ENCODE measurements at regions not wholly inside any gene's neighbourhood (a gene's known extent, or its start where the extent isn't known, plus 50 kb on each side); places are given as distances from the start of the nearest gene placed in this dataset.
A peak's percentile ranks its signal among the peaks of the same experiment; 100 is the strongest.

DNA sequence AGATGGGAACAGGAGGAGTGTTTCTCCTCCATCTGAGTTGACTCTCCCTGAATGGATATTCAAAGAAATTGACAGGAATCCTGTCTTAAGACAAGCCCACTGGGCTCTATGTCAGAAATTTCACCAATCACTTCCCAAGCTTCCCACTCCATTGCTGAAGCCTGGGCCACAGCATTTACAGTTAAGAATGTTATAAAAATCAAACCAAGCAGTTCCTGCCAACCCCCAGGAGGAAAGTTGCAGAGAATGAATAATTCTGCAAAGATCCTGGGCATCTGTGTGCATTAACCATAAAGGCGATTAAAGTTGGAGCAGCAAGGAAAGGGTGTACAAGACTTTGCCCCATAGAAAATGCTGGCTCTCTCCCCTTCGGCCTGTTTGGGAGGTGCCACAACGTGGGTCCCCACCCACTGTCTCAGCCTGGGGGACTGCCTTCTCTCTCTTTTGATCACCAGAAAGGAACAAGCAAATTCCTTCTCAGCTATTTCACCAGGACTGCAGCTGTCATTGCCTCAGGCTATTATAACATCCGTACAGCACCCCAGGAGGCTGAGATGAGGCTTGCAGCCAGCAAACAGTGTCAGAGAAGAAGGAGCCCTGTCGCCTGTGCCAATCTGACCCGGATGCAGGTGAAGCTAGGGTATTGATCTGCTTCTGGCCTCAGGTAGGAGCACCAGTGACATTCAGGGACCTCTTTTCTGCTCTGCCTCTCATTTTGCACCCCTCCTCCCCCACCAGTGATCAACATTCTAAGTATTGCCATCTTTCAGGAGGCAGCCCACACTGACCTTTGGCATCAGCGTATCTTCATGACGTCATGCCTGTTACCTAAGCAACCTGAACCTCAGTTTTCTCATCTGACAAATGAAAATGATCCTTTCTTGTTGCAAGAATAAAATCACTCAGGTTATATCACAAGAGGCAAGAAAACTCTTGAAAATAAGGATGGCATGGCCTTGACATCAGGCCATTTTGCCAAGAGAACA lies 219.0 kb downstream of the SH3BP4 start:
- peak; percentile 44 for DNase-seq

DNA sequence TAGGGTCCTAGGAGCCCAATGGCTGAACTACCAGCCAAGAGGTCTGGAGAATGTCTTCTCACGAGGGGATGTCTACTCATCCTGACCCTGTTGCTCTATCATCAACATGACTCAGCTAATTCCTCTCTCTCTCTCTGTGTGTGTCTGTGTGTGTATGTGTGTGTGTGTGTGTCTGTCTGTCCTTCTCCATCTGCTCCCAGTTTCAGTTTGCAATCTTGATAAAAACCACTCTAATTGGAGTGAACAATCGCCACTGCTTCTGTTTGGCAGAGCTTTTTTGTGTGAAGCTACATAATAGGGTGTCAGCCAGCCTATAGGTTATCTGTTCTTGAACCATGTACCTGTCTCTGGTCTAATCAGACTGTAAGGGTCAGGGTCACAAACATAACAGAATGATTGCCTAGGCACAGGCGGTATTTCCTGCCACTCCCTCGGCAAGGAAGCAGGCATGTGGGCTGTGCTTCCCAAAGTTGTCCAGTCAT lies 219.8 kb downstream of the SH3BP4 start:
- no peak for DNase-seq

GRCh38 chr2:235180642-235181041 lies 228.8 kb downstream of the SH3BP4 start:
- DNase-seq: no peak

DNA sequence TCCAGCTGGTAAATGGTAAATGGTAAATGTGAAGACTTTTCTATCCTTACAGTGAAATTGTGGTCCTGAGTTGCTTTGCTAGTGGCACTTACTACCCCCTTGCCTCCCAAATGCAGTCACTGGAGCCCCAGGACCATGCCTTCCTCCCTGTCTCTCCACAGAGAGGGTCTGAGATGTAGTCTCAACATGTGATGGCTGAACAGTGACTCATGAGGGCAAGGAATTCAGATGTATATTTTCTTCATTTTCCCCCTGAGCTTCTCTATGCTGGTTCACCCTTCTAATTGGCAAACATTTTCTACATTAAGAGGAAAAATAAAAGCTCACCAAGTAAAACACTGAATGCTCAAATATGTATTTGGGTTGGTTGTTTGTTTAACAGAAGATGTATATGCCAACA lies 232.0 kb downstream of the SH3BP4 start:
- DNase-seq: no peak

DNA sequence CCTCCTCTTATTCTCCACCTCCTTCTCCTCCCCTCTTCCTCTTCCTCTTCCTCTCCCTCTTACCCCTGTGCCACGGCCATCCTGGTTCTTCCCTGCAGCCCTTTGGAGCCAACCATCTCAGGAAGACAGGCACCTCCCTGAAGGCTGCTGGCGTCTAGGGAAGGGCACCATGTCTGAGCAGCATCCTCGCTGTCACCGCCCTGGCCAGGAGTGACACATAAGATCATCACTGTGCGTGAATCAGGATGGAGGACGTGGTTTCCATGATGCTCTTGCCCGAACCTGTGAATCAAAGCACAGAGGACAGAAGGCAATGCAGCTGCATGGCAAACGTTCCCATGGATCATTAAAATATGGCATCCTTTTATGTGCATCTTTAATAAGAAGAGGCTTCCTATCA lies 236.0 kb downstream of the SH3BP4 start:
- DNase-seq: no peak

- no peak for DNase-seq
These were observed 239.7 kb downstream of the SH3BP4 start for GRCh38 chr2:235191486-235191885.

DNA sequence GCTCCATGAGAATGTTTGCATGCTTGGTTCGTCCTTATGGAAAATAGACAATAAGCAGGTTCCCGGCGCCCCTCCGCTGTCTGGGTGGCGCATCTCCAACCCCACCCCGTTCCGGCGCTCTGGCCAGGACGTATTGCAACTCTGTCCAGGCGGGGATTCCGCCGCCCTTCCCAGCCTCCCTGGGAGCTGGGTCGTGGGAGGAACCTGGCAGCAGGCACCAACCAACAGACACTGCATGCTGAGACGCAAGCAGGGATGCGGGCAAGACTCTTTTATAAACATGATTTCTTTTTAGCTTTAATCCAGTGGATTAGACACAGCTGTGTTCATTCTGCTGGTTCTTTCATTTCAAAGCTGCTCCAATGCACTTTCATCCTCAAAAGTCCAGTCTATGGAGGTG lies 240.2 kb downstream of the SH3BP4 start:
- DNase-seq: no peak

DNA sequence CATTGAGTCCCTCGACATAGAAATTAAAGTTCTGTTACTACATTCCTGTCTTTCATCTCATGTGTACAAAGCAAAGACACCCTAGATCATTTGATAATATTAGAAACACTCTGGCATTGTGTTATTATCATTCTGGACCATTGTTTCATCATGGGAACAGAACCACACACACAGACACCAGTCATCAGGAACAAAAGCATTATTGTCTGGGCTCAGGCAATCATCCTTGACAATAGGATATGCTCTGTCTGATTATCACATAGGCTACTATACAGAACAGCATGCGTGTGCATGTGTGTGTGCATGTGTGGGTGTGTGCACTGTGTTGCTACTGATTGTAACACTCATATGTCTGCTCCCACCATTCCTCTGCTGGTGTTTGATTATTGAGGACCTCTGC lies 242.5 kb downstream of the SH3BP4 start:
- DNase-seq: no peak

DNA sequence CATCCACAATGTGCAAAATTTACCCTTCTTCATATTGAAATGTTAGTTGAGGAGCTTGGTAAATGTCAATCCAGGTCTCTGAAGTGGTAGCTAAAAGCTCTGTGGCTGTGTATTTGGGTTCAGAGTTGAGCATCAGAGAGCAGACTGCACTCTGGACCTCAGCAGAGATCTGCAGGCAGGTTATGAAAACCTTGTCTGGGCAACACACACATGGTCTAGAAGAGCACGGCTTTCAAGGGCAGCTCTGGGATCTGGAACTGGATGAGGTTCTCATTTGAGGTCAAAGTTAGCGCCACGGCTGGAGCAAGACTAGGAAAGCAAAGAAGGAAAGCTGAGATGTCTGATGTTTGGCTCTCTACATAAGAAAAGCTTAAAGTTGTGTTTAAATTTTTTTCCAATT lies 243.0 kb downstream of the SH3BP4 start:
- no peak for DNase-seq

DNA sequence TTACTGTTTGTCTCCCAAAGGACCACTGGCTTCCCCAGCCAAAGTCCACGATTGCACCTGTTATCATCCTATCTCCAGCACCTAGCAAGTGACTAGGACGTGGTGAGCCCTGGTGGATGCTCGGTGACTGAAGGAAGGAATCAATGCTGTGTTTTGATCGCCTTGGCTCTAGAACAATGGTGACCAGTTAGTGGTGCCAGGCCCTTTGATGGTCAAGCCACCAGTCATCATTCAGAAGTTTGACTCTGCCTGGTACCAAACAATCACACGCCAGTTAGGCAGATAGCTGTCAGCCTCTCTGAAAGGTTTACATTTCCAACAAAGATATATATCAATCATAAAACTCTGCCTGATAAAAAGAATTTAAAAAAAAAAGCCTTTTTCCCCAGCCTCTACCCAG lies 244.1 kb downstream of the SH3BP4 start:
- no peak for DNase-seq

GRCh38 chr2:235199128-235199527 lies 247.3 kb downstream of the SH3BP4 start:
- no peak for DNase-seq

- no peak for DNase-seq
These were observed 248.4 kb downstream of the SH3BP4 start for GRCh38 chr2:235200216-235200615.

DNA sequence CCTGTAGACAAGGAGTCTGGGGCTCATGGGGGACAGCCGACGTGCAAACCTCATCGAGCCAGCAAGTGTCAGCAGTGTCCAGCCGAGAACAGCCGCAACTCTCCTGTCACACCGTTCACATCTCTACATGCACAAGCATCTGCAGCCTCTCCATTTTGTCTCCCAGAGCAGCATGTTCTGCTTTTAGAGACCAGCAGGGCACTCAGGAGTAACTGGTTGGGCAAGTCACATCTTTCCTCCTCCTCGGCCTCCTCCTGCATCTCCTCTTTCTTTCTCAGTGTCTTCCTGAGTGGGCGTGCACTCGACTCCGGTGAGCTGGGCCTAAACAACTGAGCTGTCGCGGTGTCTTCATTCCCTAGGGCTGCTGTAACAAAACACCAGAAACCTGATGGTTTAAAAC lies 249.9 kb downstream of the SH3BP4 start:
- no peak for DNase-seq

DNA sequence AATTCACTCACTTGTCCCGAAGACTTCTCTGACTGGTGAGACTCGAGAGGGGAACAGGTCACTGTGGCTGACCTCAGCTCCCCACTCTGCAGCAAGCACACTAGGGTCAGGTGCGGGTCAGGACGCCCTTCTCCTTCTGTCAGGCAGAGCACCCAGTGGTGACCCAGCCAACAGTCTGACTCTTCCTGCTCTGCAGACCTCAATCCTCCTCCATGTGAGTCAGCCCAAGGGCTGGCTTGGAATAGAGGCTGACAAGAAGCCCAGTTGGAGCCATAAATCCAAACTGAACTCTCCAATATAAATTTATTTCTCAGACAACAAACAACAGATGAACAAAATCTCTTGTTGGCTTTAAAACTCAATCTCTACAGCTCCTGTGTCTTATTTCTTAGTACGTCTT lies 253.1 kb downstream of the SH3BP4 start:
- no peak for DNase-seq

DNA sequence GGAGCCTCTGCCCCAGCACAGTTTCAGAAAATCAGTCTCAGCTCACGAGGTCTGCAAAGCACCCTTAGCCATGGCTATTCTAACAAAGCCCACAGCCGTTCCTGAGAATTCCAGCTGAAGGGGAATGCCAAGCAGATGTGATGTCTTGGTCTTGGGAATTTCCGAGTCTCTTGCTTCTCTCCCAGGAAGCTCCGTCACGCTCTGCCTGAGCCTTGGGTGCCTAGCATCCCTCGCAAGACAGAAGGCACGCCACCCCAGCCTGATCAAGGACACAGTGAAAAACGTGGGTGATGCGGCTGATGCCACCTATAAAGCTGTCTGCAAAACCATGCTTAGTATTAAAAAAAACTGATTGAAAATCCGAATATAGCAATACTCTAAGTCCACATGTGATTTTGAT lies 254.6 kb downstream of the SH3BP4 start:
- no peak for DNase-seq

DNA sequence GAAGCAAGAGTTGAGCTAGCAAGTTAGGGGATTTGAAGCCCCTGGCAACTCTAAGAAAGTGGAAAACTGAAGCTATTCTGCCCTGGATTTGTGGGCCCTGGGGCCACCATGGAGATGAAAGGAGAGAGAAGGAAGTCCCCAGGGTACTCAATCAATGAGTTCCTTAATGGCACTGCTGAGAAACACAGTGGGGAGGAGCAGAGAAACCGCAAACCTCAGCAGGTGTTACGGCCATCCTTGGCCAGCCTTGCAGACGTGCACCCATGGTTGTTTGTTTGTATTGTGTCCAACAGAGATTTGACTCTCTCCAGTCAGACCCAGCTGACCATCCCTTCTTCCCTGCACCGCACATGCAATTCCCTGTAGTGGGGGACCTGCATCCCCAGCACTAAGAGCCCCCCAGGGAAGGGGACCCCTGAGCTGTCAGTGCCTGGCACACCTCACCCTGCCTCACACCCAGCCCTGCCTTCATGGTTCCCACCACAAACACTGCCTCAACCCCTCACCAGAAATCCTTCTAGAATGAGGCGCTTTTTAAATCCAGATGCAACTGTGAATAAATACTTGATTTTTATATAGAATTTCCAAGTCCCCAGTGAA lies 255.3 kb downstream of the SH3BP4 start:
- DNase-seq: no peak

GRCh38 chr2:235211056-235211455 lies 259.2 kb downstream of the SH3BP4 start:
- DNase-seq: no peak

- no peak for DNase-seq
These were observed 260.8 kb downstream of the SH3BP4 start for GRCh38 chr2:235212501-235213158.

DNA sequence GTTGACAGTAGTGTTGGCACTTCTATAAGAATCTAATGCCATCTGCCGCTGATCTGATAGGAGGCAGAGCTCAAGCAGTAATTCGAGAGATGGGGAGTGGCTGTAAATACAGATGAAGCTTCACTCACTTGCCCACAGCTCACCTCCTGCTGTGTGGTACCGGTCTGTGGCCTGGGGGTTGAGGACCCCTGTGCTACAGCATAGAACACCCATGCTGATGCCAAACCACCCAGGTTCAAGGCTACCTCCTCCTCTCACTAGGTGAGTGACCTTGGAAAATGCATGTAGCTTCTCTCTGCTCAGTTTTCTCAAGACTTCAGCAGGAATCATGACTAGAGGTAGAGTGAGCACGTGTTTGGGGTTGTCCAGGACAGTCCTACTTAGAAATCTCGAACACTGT lies 263.4 kb downstream of the SH3BP4 start:
- no peak for DNase-seq

DNA sequence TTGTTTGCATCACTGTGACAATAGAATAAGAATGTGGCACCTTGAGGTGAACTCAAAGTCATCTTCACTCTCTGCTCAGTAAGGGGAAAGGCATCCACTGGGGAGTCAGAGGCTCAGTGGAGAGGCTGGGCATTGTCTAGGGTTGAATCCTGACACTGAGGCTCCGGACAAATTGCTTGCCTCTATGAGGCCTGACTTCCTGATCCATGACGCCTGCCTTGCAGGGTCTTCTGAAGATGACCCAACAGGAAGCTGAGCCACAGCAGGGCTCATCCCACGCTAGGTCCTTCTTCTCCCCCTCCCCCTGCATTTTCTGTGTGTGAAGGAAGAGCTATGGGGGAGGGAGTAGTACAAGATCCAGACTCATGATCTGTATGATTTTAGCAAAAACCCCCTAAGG lies 265.1 kb downstream of the SH3BP4 start:
- no peak for DNase-seq

DNA sequence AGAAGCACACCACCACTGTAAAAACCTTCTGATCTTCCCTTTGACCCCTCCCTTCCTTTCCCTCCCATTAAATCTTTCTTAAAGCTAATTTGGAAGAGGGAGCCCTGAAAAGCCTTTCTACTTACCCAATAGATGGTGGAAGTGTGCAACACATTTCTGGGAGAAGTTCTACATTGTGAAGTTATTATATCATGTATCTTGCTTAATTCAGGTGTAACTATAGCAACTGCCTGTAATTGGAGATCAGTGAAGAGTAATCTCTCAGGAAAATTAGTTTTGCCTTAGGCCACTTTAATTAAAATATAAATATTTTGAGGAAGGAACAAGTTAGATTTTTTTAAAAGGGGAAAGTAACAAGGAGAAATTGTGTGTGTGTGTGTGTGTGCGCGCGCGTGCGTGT lies 266.0 kb downstream of the SH3BP4 start:
- no peak for DNase-seq

DNA sequence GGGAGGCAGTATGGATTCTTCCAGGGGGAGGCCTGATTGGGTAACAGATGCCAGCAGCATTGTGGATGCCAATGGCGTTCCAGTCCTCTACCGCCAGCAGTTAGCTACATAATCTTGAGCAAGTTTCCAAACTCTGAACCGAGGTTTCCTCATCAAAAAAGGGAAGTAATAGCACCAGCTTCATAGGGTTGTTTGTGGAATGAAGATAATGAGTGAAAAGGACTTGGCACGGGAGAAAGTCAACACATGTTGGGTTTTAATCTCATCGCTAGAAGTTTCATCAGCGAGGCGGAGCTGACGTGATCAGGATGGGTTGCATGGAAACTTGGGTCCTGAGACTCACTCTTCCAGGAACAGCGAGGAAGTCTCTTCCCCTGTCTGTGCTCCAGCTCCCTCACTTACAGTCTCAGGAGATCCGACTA lies 266.7 kb downstream of the SH3BP4 start:
- no peak for DNase-seq

GRCh38 chr2:235219048-235219447 lies 267.2 kb downstream of the SH3BP4 start:
- no peak for DNase-seq

GRCh38 chr2:235220331-235220730 lies 268.5 kb downstream of the SH3BP4 start:
- no peak for DNase-seq
